Liver (tissue), 8 donors: ENCODE measurements at regions not wholly inside any gene's neighbourhood (a gene's known extent, or its start where the extent isn't known, plus 50 kb on each side); places are given as distances from the start of the nearest gene placed in this dataset.

Source experiments
- DNase-seq: peaks from one replicate; pipeline ENCODE4 v3.0.0-alpha.2; 2017; ENCODE audit warnings: low spot score
- H3K27ac ChIP-seq, 2 donors: one replicate each; pipeline ENCODE4 v1.7.0; 2013; ENCODE audit warnings: inconsistent platforms in 2 of 2, low read length in 2 of 2, control low read depth in 1 of 2, low read depth in 1 of 2, mild to moderate bottlenecking in 1 of 2
- H3K27me3 ChIP-seq, 4 donors: one replicate each; pipeline versions ENCODE4 v1.6.1 to v1.7.0; 2013; ENCODE audit warnings: low read length in 3 of 4, inconsistent platforms in 1 of 4, mild to moderate bottlenecking in 1 of 4, moderate library complexity in 1 of 4; ENCODE audit not compliant: control insufficient read depth in 4 of 4, insufficient read depth in 4 of 4
- H3K36me3 ChIP-seq, 4 donors: one replicate each; pipeline versions ENCODE4 v1.6.1 to v1.7.0; 2013; ENCODE audit warnings: low read length in 3 of 4, mild to moderate bottlenecking in 3 of 4, low read depth in 1 of 4, moderate library complexity in 1 of 4; ENCODE audit not compliant: control insufficient read depth in 4 of 4, insufficient read depth in 3 of 4
- H3K4me1 ChIP-seq, 4 donors: one replicate each; pipeline versions ENCODE4 v1.6.1 to v1.7.0; 2013; ENCODE audit warnings: low read length in 3 of 4, mild to moderate bottlenecking in 3 of 4, moderate library complexity in 1 of 4; ENCODE audit not compliant: control insufficient read depth in 4 of 4, insufficient read depth in 4 of 4
- H3K4me3 ChIP-seq, 3 donors: one replicate each; pipeline versions ENCODE4 v1.6.1 to v1.7.0; 2013; ENCODE audit warnings: low read length in 3 of 3, control low read depth in 1 of 3, low read depth in 1 of 3, mild to moderate bottlenecking in 1 of 3
- H3K9ac ChIP-seq, 2 donors: one replicate each; pipeline ENCODE4 v1.7.0; 2013; ENCODE audit warnings: low read length in 2 of 2, mild to moderate bottlenecking in 2 of 2, moderate library complexity in 2 of 2, control low read depth in 1 of 2, low read depth in 1 of 2
- H3K9me3 ChIP-seq, 4 donors: one replicate each; pipeline versions ENCODE4 v1.6.1 to v1.7.0; 2013; ENCODE audit warnings: low read length in 3 of 4; ENCODE audit not compliant: control insufficient read depth in 4 of 4
- EGR1 ChIP-seq, 2 donors: IDR thresholded peaks; 2 replicates each; pipeline ENCODE4 v1.6.1; 2016 to 2018; ENCODE audit warnings: antibody characterized with exemption in 2 of 2, low read depth in 2 of 2
- GABPA ChIP-seq, 2 donors: IDR thresholded peaks in 1 of 2; conservative IDR thresholded peaks in 1 of 2; 2 replicates each; pipeline ENCODE4 v1.6.1; 2016; ENCODE audit warnings: antibody characterized with exemption in 2 of 2, mild to moderate bottlenecking in 1 of 2, moderate library complexity in 1 of 2
- HNF4G ChIP-seq: IDR thresholded peaks from 2 replicates; pipeline ENCODE4 v1.6.1; 2016; ENCODE audit warnings: antibody characterized with exemption
- JUND ChIP-seq, 2 donors: IDR thresholded peaks; 2 replicates each; pipeline ENCODE4 v1.6.1; 2016; ENCODE audit warnings: antibody characterized with exemption in 2 of 2
- NR2F2 ChIP-seq: IDR thresholded peaks from 2 replicates; pipeline ENCODE4 v1.6.1; 2016; ENCODE audit warnings: antibody characterized with exemption
- RAD21 ChIP-seq, 2 donors: IDR thresholded peaks; 2 replicates each; pipeline ENCODE4 v1.6.1; 2016; ENCODE audit warnings: antibody characterized with exemption in 2 of 2, mild to moderate bottlenecking in 2 of 2
- RXRA ChIP-seq, 2 donors: IDR thresholded peaks; 2 replicates each; pipeline ENCODE4 v1.6.1; 2017 to 2018; ENCODE audit warnings: antibody characterized with exemption in 2 of 2, mild to moderate bottlenecking in 1 of 2
- SP1 ChIP-seq: IDR thresholded peaks from 2 replicates; pipeline ENCODE4 v1.6.1; 2018; ENCODE audit warnings: antibody characterized with exemption, mild to moderate bottlenecking
- TAF1 ChIP-seq: conservative IDR thresholded peaks from 2 replicates; pipeline ENCODE4 v1.6.1; 2016; ENCODE audit warnings: antibody characterized with exemption, mild to moderate bottlenecking
- YY1 ChIP-seq: IDR thresholded peaks from 2 replicates; pipeline ENCODE4 v1.6.1; 2016; ENCODE audit warnings: antibody characterized with exemption, mild to moderate bottlenecking
- WGBS: extraction: QIAGEN DNeasy Blood & Tissue Kit; methylation state at CpG from one replicate; pipeline ENCODE4 v1.1.7; 2013; 5-methylcytosine and 5-hydroxymethylcytosine counted together
- TF ChIP-seq, protein P1 (sequence below): fragments of 150-350 bp; IDR thresholded peaks from 2 replicates; pipeline ENCODE4 v1.5.1; 2017; ENCODE audit warnings: improper control_type of control experiment, low read depth, low read length; ENCODE audit not compliant: missing input control
- TF ChIP-seq, protein P2 (sequence below): IDR thresholded peaks from 2 replicates; pipeline ENCODE4 v1.6.1; 2016; ENCODE audit warnings: antibody characterized with exemption
- TF ChIP-seq, protein P3 (sequence below): IDR thresholded peaks from 2 replicates; pipeline ENCODE4 v1.6.1; 2016; ENCODE audit warnings: antibody characterized with exemption
- donor health status: healthy.
- donor health status: healthy.
- donor health status: healthy.
- donor health status: healthy.
- donor health status: healthy.

DNA sequence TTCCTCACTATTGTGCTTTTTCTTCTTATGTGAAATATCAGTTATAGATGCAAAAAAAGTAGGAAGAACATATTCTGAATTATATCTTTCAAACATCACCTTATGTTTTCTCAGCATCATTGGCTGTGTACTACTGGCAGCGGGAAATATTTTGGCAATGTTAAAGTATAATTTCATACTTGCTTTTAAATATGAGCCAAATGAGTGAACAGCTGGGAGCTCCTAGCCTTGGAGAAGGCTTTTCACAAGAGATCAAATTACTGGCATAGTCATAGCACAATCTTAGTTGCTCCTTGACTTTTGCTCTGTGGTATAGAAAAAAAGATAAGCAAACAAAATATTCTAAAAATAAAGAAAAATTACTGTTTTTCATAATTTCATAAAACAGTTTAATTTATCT lies 1575.8 kb upstream of the PABPC4L start:
- WGBS: 86% methylated on average over 1 of the region's 1 CpG
- no peak for TF ChIP-seq HNF4G
- TF ChIP-seq GABPA (IDR thresholded peaks at IDR 0.05 in 1 of 2, conservative IDR thresholded peaks at IDR 0.05 in 1 of 2): no peak
- no peak for TF ChIP-seq YY1
- TF ChIP-seq RXRA (IDR thresholded peaks at IDR 0.05): no peak

DNA sequence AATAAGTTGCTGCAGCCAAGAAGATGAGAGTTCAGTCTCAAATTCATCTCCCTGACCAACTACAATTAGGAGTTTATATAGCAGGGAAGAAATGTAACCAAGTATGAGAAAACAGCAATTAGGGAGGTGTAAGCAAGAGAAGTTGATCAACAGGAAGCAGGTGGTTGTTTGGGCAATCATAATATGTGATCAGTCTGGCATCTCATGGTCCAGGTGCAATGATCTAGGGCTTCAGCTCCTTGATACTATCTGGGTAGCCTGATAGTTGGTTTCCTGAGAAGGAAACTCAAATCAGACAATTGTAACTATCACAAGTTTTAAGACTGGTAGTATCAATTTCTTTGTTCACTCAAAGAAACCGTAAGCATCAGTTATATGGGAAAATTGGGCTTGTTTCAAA lies 1574.3 kb upstream of the PABPC4L start:
- Histone ChIP-seq H3K4me1 (no peaks in the 10 kb centered on the region), H3K9me3 (peaks cover 0 to 3% (median 0%) of the 10 kb centered on the region in 4 donors), H3K27ac (no peak overlapping the region), H3K27me3 (no peaks in the 10 kb centered on the region), H3K9ac (no peak overlapping the region), H3K4me3 (no peak overlapping the region), H3K36me3 (no peaks in the 10 kb centered on the region)
- 71% methylated on average over 1 of the region's 1 CpG for WGBS
- TF ChIP-seq, protein P1, sequence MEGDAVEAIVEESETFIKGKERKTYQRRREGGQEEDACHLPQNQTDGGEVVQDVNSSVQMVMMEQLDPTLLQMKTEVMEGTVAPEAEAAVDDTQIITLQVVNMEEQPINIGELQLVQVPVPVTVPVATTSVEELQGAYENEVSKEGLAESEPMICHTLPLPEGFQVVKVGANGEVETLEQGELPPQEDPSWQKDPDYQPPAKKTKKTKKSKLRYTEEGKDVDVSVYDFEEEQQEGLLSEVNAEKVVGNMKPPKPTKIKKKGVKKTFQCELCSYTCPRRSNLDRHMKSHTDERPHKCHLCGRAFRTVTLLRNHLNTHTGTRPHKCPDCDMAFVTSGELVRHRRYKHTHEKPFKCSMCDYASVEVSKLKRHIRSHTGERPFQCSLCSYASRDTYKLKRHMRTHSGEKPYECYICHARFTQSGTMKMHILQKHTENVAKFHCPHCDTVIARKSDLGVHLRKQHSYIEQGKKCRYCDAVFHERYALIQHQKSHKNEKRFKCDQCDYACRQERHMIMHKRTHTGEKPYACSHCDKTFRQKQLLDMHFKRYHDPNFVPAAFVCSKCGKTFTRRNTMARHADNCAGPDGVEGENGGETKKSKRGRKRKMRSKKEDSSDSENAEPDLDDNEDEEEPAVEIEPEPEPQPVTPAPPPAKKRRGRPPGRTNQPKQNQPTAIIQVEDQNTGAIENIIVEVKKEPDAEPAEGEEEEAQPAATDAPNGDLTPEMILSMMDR: no peak
- TF ChIP-seq, protein P2, sequence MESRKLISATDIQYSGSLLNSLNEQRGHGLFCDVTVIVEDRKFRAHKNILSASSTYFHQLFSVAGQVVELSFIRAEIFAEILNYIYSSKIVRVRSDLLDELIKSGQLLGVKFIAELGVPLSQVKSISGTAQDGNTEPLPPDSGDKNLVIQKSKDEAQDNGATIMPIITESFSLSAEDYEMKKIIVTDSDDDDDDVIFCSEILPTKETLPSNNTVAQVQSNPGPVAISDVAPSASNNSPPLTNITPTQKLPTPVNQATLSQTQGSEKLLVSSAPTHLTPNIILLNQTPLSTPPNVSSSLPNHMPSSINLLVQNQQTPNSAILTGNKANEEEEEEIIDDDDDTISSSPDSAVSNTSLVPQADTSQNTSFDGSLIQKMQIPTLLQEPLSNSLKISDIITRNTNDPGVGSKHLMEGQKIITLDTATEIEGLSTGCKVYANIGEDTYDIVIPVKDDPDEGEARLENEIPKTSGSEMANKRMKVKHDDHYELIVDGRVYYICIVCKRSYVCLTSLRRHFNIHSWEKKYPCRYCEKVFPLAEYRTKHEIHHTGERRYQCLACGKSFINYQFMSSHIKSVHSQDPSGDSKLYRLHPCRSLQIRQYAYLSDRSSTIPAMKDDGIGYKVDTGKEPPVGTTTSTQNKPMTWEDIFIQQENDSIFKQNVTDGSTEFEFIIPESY: no peak
- TF ChIP-seq RAD21 (IDR thresholded peaks at IDR 0.05): no peak
- TF ChIP-seq TAF1: no peak
- TF ChIP-seq NR2F2: no peak
- no peak for TF ChIP-seq SP1
- TF ChIP-seq HNF4G: no peak
- no peak for TF ChIP-seq JUND (IDR thresholded peaks at IDR 0.05)
- TF ChIP-seq GABPA (IDR thresholded peaks at IDR 0.05 in 1 of 2, conservative IDR thresholded peaks at IDR 0.05 in 1 of 2): no peak
- no peak for TF ChIP-seq RXRA (IDR thresholded peaks at IDR 0.05)
- no peak for TF ChIP-seq YY1
- TF ChIP-seq, protein P3, sequence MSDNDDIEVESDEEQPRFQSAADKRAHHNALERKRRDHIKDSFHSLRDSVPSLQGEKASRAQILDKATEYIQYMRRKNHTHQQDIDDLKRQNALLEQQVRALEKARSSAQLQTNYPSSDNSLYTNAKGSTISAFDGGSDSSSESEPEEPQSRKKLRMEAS: no peak
- no peak for TF ChIP-seq EGR1 (IDR thresholded peaks at IDR 0.05; ENCODE audit: low read depth in 2 of 2)
- no peak for DNase-seq

More for the DNA sequence above, 1575.8 kb upstream of the PABPC4L start:
- Histone ChIP-seq H3K4me3 (no peak overlapping the region), H3K9ac (no peak overlapping the region), H3K9me3 (peaks cover 0 to 3% (median 0%) of the 10 kb centered on the region in 4 donors), H3K27me3 (no peaks in the 10 kb centered on the region), H3K4me1 (no peaks in the 10 kb centered on the region), H3K36me3 (no peaks in the 10 kb centered on the region), H3K27ac (no peak overlapping the region)
- DNase-seq: no peak

DNA sequence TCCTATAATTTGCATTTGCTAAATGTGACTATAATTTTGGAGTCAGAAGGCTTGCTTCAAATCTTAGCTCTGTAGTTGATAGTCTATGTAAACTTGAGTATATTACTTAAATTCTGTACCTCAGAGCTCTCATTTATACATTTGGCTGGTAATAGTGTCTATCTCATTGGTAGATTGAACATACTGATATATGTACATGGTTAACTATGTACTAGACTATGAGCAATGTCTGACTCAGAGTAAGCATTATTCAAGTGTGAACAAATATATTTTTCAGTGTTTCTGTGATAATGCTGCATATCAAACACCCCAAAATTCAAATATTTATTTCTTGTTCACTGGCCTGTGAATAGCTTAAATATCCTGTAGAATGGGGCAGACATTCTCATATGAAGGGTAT lies 1568.9 kb upstream of the PABPC4L start:
- Histone ChIP-seq H3K4me1 (no peaks in the 10 kb centered on the region), H3K36me3 (no peaks in the 10 kb centered on the region), H3K27ac (no peak overlapping the region), H3K4me3 (no peak overlapping the region), H3K9me3 (peaks cover 0 to 1% (median 0%) of the 10 kb centered on the region in 4 donors), H3K27me3 (no peaks in the 10 kb centered on the region), H3K9ac (no peak overlapping the region)
- TF ChIP-seq, protein P1: no peak
- TF ChIP-seq YY1: no peak
- DNase-seq: no peak
